ENCODE measurements at regions not wholly inside any gene's neighbourhood (a gene's known extent, or its start where the extent isn't known, plus 50 kb on each side); places are given as distances from the start of the nearest gene placed in this dataset.

DNA sequence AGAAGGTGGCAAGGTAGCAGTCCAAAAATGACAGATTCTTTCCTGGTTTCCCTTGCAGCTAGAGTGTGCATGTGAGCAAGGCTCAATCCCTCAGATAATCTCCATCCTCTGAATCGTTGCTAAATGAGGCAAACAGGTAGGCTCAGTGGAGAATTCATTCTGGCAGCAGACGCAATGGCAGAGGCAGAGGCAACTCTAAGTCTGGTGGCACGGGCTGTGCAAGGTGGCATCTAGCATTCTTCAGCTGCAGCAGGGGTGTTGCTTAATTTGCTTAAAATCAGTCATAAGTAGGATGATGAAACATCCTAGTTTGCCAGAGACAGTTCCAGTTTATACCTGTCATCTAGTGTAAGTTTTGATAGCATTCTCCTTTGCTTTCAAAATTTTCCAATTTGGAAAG, 391.1 kb upstream of the MEX3C start:
- TF ChIP-seq, protein P1, sequence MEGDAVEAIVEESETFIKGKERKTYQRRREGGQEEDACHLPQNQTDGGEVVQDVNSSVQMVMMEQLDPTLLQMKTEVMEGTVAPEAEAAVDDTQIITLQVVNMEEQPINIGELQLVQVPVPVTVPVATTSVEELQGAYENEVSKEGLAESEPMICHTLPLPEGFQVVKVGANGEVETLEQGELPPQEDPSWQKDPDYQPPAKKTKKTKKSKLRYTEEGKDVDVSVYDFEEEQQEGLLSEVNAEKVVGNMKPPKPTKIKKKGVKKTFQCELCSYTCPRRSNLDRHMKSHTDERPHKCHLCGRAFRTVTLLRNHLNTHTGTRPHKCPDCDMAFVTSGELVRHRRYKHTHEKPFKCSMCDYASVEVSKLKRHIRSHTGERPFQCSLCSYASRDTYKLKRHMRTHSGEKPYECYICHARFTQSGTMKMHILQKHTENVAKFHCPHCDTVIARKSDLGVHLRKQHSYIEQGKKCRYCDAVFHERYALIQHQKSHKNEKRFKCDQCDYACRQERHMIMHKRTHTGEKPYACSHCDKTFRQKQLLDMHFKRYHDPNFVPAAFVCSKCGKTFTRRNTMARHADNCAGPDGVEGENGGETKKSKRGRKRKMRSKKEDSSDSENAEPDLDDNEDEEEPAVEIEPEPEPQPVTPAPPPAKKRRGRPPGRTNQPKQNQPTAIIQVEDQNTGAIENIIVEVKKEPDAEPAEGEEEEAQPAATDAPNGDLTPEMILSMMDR (IDR thresholded peaks at IDR 0.05; ENCODE audit: borderline replicate concordance, extremely low read depth, low read length, poor library complexity, severe bottlenecking), result no peak
- TF ChIP-seq EZH2 (IDR thresholded peaks at IDR 0.05; ENCODE audit: borderline replicate concordance, low read depth, low read length, severe bottlenecking), result no peak
